IPS-20b (cell line): ENCODE measurements at regions not wholly inside any gene's neighbourhood (a gene's known extent, or its start where the extent isn't known, plus 50 kb on each side); places are given as distances from the start of the nearest gene placed in this dataset.

Experiments used
- H3K27ac ChIP-seq: one replicate; pipeline ENCODE4 v1.5.1; 2013; ENCODE audit warnings: low read length
- H3K27me3 ChIP-seq: 2 replicates; pipeline ENCODE4 v1.6.1; 2013; ENCODE audit warnings: mild to moderate bottlenecking, low read length, inconsistent platforms; ENCODE audit not compliant: insufficient read depth
- H3K36me3 ChIP-seq: 2 replicates; pipeline ENCODE4 v1.6.1; 2013; ENCODE audit warnings: low read depth, mild to moderate bottlenecking, inconsistent platforms, low read length, moderate library complexity; ENCODE audit not compliant: insufficient read depth
- H3K4me1 ChIP-seq: 2 replicates; pipeline ENCODE4 v1.6.1; 2013; ENCODE audit warnings: mild to moderate bottlenecking, control low read depth, inconsistent platforms, low read length, moderate library complexity; ENCODE audit not compliant: insufficient read depth
- H3K4me3 ChIP-seq: 2 replicates; pipeline ENCODE4 v1.5.1; 2013; ENCODE audit warnings: mild to moderate bottlenecking, low read length, inconsistent platforms
- H3K9ac ChIP-seq: 2 replicates; pipeline ENCODE4 v1.6.1; 2013; ENCODE audit warnings: low read depth, mild to moderate bottlenecking, inconsistent platforms, low read length, moderate library complexity
- H3K9me3 ChIP-seq: 2 replicates; pipeline ENCODE4 v1.6.1; 2013; ENCODE audit warnings: mild to moderate bottlenecking, low read depth, low read length, inconsistent platforms; ENCODE audit not compliant: insufficient read depth

- Histone ChIP-seq H3K9ac (no peak overlapping the region), H3K36me3 (no peaks in the 10 kb centered on the region), H3K27ac (no peak overlapping the region), H3K9me3 (no peaks in the 10 kb centered on the region), H3K4me1 (no peaks in the 10 kb centered on the region), H3K27me3 (no peaks in the 10 kb centered on the region), H3K4me3 (no peak overlapping the region)
These were observed 477.9 kb downstream of the ICE1 start for GRCh38 chr5:5900350-5900749.

- Histone ChIP-seq H3K9me3 (no peaks in the 10 kb centered on the region), H3K4me3 (no peak overlapping the region), H3K27me3 (no peaks in the 10 kb centered on the region), H3K36me3 (no peaks in the 10 kb centered on the region), H3K9ac (no peak overlapping the region), H3K4me1 (no peaks in the 10 kb centered on the region), H3K27ac (no peak overlapping the region)
These were observed 477.2 kb downstream of the ICE1 start for GRCh38 chr5:5899716-5900115.

- Histone ChIP-seq H3K9ac (no peak overlapping the region), H3K36me3 (no peaks in the 10 kb centered on the region), H3K27ac (no peak overlapping the region), H3K4me3 (no peak overlapping the region), H3K4me1 (no peaks in the 10 kb centered on the region; the same call in 1 of the 2 replicates), H3K27me3 (peaks cover 11% of the 10 kb centered on the region), H3K9me3 (no peaks in the 10 kb centered on the region)
These were observed 465.8 kb downstream of the ICE1 start for GRCh38 chr5:5888284-5888683.

- Histone ChIP-seq H3K9me3 (no peaks in the 10 kb centered on the region), H3K4me3 (no peak overlapping the region), H3K9ac (no peak overlapping the region), H3K36me3 (no peaks in the 10 kb centered on the region), H3K27me3 (peaks cover 11% of the 10 kb centered on the region), H3K27ac (no peak overlapping the region), H3K4me1 (no peaks in the 10 kb centered on the region; the same call in 1 of the 2 replicates)
These were observed 465.4 kb downstream of the ICE1 start for GRCh38 chr5:5887833-5888232.

- Histone ChIP-seq H3K36me3 (no peaks in the 10 kb centered on the region), H3K9me3 (no peaks in the 10 kb centered on the region), H3K27me3 (peaks cover 11% of the 10 kb centered on the region), H3K4me1 (no peaks in the 10 kb centered on the region; the same call in 1 of the 2 replicates), H3K27ac (no peak overlapping the region), H3K9ac (no peak overlapping the region), H3K4me3 (peak overlapping the region; percentile 29; the same call in 1 of the 2 replicates)
These were observed 464.5 kb downstream of the ICE1 start for GRCh38 chr5:5886812-5887486.

GRCh38 chr5:5886353-5886752, 463.9 kb downstream of the ICE1 start:
- Histone ChIP-seq H3K4me3 (peak overlapping the region; percentile 29; the same call in 1 of the 2 replicates), H3K36me3 (no peaks in the 10 kb centered on the region), H3K4me1 (no peaks in the 10 kb centered on the region; the same call in 1 of the 2 replicates), H3K27ac (no peak overlapping the region), H3K9me3 (no peaks in the 10 kb centered on the region), H3K27me3 (peaks cover 11% of the 10 kb centered on the region), H3K9ac (no peak overlapping the region)

GRCh38 chr5:5885782-5886181, 463.3 kb downstream of the ICE1 start:
- H3K4me1 ChIP-seq = no peaks in the 10 kb centered on the region; the same call in 1 of the 2 replicates
- H3K36me3 ChIP-seq = no peaks in the 10 kb centered on the region
- H3K27ac ChIP-seq = no peak overlapping the region
- H3K4me3 ChIP-seq = no peak overlapping the region
- no peaks in the 10 kb centered on the region for H3K9me3 ChIP-seq
- no peak overlapping the region for H3K9ac ChIP-seq
- H3K27me3 ChIP-seq = peaks cover 11% of the 10 kb centered on the region

GRCh38 chr5:5884593-5884992, 462.1 kb downstream of the ICE1 start:
- Histone ChIP-seq H3K27me3 (peaks cover 11% of the 10 kb centered on the region), H3K36me3 (no peaks in the 10 kb centered on the region), H3K27ac (no peak overlapping the region), H3K4me1 (no peaks in the 10 kb centered on the region; the same call in 1 of the 2 replicates), H3K9ac (no peak overlapping the region), H3K4me3 (no peak overlapping the region), H3K9me3 (no peaks in the 10 kb centered on the region)

- Histone ChIP-seq H3K27ac (no peak overlapping the region), H3K27me3 (peaks cover 11% of the 10 kb centered on the region), H3K4me3 (no peak overlapping the region), H3K4me1 (no peaks in the 10 kb centered on the region; the same call in 1 of the 2 replicates), H3K9ac (no peak overlapping the region), H3K36me3 (no peaks in the 10 kb centered on the region), H3K9me3 (no peaks in the 10 kb centered on the region)
These were observed 461.1 kb downstream of the ICE1 start for GRCh38 chr5:5883562-5883961.

- H3K27ac ChIP-seq = no peak overlapping the region
- H3K36me3 ChIP-seq = no peaks in the 10 kb centered on the region
- H3K4me3 ChIP-seq = no peak overlapping the region
- no peaks in the 10 kb centered on the region; the same call in 1 of the 2 replicates for H3K4me1 ChIP-seq
- no peaks in the 10 kb centered on the region for H3K9me3 ChIP-seq
- H3K27me3 ChIP-seq = peaks cover 11% of the 10 kb centered on the region
- no peak overlapping the region for H3K9ac ChIP-seq
These were observed 460.7 kb downstream of the ICE1 start for GRCh38 chr5:5883146-5883545.

- Histone ChIP-seq H3K4me1 (no peaks in the 10 kb centered on the region; the same call in 1 of the 2 replicates), H3K9ac (no peak overlapping the region), H3K27ac (no peak overlapping the region), H3K4me3 (no peak overlapping the region), H3K27me3 (peaks cover 11% of the 10 kb centered on the region), H3K9me3 (no peaks in the 10 kb centered on the region), H3K36me3 (no peaks in the 10 kb centered on the region)
These were observed 460.2 kb downstream of the ICE1 start for GRCh38 chr5:5882706-5883105.

- Histone ChIP-seq H3K9ac (no peak overlapping the region), H3K4me3 (no peak overlapping the region), H3K4me1 (no peaks in the 10 kb centered on the region), H3K27ac (no peak overlapping the region), H3K36me3 (no peaks in the 10 kb centered on the region), H3K27me3 (no peaks in the 10 kb centered on the region; the same call in 1 of the 2 replicates), H3K9me3 (no peaks in the 10 kb centered on the region)
These were observed 458.8 kb downstream of the ICE1 start for GRCh38 chr5:5881294-5881693.
